ENCODE measurements at regions not wholly inside any gene's neighbourhood (a gene's known extent, or its start where the extent isn't known, plus 50 kb on each side); places are given as distances from the start of the nearest gene placed in this dataset.
"Not testable (repeated sequence)": the region's sequence is repeated elsewhere in the genome, so short reads cannot be mapped to it uniquely, and the experiment has no call there.

DNA sequence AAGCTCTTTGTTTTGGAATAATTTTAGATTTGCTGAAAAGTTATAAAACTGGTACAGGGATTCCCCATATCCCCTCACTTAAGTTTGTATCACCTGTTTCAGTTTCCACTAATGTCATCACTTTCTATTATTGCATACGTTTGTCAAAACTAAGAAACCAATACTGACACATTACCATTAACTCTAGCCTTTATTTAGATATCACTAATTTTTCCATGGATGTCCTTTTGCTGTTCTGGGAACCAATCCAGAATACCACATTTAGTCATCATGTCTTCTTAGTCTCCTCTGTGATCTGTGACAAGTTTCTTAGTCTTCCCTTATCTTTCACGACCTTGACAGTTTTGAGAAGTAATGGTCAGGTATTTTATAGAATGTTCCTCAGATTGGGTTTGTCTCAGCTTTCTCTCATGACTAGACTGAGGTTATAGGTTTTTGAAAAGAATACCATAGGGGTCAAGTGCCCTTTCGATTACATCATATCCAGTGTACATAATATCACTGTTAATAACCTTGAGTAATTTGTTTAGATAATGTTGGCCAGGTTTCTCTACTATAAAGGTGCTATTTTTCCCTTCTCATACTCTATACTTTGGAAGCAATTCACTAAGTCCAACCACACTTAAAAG is 51.9 kb upstream of the NMUR2 start:
- DNase-seq (ENCODE audit: low spot score): no peak

DNA sequence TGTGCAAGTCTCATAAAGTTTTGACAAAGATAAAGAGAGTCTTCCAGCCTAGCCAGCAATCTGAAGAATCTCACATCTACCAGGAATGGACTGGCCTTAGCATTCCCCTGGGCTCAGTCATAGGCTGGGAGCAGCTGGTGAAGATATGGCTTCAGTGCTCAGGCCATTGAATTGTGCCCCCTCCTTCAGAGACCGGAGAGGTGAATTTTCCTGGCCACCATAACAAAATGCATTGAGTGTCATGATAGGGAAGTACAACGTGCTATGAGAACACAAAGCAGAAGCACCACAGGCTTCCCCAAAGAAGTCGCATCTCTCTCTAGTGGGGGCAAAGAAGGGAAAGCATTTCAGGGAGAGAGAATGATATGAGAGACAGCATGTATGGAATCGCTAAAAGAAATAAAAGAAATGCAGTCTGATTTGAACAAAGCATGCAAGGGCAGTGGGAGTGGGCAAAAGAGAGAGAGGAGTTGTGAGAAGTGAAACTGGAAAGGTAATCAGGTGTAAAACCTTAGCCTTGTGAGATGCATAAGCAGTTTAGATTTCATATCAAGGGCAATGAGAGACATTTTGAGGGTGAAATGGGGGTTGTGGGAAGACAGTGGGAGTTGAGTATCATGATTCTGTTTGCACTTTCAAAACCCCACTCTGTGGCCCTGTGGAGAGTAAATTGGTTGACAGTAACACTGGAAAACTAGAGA is 57.1 kb upstream of the NMUR2 start:
- peak; percentile 11 for DNase-seq (ENCODE audit: low spot score)

GRCh38 chr5:152464048-152464447 is 59.0 kb upstream of the NMUR2 start:
- no peak for DNase-seq (ENCODE audit: low spot score)

GRCh38 chr5:152465140-152465539 is 60.1 kb upstream of the NMUR2 start:
- no peak for DNase-seq (ENCODE audit: low spot score)

DNA sequence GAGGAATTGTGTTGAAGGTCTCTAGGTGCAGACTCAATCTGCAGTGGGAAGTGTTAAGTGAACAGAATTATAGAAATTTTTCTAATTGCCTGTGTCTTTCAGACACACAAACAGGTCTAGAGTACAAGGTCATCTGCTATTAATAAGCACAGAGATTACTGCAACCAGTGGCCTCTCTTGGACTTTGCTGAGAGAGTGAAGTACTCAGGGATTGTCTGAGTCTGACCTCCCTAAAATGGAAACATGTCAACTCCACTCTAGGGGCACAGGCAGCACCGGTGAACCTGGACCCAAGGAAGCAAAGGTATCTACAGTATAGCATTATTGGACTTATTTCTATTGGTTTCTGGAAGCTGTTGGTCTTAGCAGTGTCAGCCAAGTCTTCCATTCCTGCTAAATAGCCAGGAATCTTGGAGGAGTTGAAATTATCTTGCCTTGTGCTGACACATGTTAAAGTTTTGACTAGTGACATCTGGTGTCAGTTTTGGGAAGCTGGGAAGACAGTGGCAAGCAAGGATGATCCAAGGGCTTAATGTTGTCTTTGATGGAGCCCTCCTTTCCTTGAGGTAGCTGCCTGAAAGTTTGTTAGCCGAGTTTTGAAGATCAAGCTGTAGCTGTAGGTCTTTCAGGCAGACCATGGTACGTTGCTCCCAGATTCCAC is 61.1 kb upstream of the NMUR2 start:
- no peak for DNase-seq (ENCODE audit: low spot score)

GRCh38 chr5:152470167-152470566 is 65.1 kb upstream of the NMUR2 start:
- DNase-seq (ENCODE audit: low spot score): no peak

DNA sequence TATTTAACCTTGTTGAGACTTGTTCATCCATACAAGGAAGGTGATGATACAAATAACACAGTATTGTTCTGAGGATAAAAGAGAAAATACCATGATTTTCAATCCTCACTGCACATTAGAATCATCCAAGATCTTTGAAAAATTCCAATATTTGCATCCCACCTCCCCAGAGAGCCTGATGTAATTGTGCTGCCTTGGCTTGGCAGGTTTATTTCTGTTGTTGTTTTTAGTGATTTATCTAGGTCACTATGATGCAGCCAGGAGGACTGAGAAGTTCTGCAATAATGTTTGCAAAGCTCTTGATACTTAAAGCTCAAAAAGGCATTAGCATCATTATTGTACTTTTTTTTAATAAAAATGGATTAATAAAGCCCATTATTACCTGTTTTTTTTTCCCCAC is 67.0 kb upstream of the NMUR2 start:
- DNase-seq (ENCODE audit: low spot score): no peak

DNA sequence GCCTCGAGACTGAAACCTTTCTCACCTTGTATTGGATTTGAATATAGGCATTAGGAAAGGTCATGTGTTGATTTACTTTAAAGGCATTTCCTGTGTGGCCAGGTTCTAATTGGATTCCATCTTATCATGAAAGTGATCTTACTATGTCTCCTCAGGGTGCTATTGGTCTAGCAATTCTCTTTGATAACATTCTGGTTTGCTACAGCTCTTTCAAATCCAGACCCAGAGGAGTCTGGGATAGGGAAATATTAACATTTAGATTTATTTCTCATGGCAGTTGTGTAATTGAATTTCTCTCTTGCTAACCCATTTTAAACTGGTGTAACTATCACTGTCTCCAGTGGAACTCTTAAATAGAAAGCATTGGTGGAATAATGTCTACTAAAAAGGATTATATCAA is 69.9 kb upstream of the NMUR2 start:
- DNase-seq (ENCODE audit: low spot score): no peak

- no peak for DNase-seq (ENCODE audit: low spot score)
Measured at GRCh38 chr5:152477536-152477935, 72.5 kb upstream of the NMUR2 start.

DNA sequence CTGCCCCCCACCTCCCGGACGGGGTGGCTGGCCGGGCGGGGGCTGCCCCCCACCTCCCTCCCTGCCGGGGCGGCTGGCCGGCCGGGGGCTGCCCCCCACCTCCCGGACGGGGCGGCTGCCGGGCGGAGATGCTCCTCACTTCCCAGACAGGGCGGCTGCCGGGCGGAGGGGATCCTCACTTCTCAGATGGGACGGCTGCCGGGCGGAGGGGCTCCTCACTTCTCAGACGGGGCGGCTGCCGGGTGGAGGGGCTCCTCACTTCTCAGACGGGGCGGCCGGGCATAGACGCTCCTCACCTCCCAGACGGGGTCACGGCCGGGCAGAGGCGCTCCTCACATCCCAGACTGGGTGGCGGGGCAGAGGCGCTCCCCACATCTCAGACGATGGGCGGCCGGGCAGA is 74.8 kb upstream of the NMUR2 start:
- DNase-seq (ENCODE audit: low spot score): not testable (repeated sequence)

GRCh38 chr5:152480677-152481076 is 75.6 kb upstream of the NMUR2 start:
- not testable (repeated sequence) for DNase-seq (ENCODE audit: low spot score)

- DNase-seq (ENCODE audit: low spot score): no peak
Measured at GRCh38 chr5:152487130-152487529, 82.1 kb upstream of the NMUR2 start.

DNA sequence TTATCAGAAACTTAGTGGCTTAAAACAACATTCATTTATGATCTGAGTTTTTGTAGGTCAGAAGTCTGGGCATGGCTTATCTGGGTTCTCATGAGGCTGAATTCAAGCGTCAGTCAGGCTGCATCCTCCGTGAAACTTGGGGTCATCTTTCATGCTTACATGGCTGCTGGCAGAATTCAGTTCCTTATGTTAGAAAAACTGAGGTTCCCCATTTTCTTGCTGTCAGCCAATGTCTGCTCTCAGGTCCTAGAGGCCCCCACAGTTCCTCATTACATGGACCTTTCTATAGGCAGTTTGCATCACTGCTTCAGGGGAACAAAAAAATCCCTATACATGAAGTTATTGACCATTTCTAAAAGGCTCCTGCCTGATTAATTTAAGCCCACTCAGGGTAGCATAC is 83.8 kb upstream of the NMUR2 start:
- no peak for DNase-seq (ENCODE audit: low spot score)

DNA sequence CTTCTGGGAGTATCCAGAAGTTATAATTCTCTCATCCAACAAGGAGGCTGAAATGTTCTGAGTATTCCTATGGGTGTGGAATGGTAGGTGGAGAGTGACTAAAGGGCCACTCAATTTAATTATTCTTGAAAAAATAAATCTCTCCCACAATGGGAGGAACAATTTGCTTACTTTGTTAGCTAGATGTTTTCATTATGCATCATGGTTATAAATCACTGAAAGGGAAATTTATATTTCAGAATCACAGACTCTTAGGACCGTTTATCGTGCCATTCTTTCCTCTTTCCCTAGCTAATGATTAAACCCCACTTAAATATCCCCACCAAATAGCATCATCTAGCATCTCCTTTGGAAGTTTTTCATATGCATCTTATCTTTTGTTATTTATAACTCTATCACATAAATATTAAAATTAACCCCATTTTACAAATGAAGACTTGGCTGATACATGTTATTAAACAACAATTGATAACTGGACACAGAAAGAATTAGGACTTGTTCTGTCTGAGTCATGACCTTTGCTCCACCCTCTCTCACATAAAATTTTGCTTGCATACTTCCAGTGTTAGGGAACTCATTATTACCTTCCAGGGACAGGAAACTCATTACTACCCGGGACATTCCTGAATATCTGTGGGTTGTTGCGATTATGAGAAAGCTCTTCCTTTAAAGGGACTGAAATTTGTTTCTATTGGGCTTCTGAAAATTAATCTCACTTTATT is 94.9 kb upstream of the NMUR2 start:
- no peak for DNase-seq (ENCODE audit: low spot score)

GRCh38 chr5:152501294-152501693 is 96.2 kb upstream of the NMUR2 start:
- no peak for DNase-seq (ENCODE audit: low spot score)

GRCh38 chr5:152503206-152503605 is 98.1 kb upstream of the NMUR2 start:
- DNase-seq (ENCODE audit: low spot score): no peak

GRCh38 chr5:152505442-152506042 is 100.5 kb upstream of the NMUR2 start:
- peak; percentile 69 for DNase-seq (ENCODE audit: low spot score)

GRCh38 chr5:152511120-152511519 is 106.0 kb upstream of the NMUR2 start:
- no peak for DNase-seq (ENCODE audit: low spot score)

GRCh38 chr5:152511531-152512132 is 106.6 kb upstream of the NMUR2 start:
- no peak for DNase-seq (ENCODE audit: low spot score)

DNA sequence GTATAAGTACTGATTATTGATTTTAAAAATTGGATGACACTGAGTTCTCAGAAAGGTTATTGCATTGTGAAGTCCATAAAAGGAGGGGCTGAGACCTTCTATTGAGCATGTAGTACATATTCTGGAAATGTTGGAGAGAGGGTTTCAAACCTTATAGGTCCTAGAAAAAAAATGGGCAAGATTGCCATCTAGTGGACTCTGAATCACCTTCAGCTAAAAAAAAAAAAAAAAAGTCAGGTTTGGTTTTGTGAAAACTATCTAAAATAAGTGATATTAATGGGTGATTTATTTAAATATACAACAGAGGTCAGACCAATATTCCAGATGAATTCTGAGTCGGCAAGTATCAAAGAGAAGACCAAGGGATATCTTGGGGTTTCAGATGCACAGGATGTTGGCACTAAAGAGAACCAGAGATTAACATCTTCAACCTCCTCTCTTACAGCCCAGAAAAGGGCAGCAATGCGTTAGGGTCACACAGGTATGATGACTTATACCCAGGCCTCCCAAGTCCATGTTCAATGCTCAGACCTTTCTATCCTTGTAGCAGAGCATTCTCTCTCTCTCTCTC is 109.8 kb upstream of the NMUR2 start:
- DNase-seq (ENCODE audit: low spot score): no peak

GRCh38 chr5:152523964-152524363 is 118.9 kb upstream of the NMUR2 start:
- no peak for DNase-seq (ENCODE audit: low spot score)

All from putamen (tissue), 1 donor.